ENCODE measurements at regions not wholly inside any gene's neighbourhood (a gene's known extent, or its start where the extent isn't known, plus 50 kb on each side); places are given as distances from the start of the nearest gene placed in this dataset.
"Not testable (repeated sequence)": the region's sequence is repeated elsewhere in the genome, so short reads cannot be mapped to it uniquely, and the experiment has no call there.

DNA sequence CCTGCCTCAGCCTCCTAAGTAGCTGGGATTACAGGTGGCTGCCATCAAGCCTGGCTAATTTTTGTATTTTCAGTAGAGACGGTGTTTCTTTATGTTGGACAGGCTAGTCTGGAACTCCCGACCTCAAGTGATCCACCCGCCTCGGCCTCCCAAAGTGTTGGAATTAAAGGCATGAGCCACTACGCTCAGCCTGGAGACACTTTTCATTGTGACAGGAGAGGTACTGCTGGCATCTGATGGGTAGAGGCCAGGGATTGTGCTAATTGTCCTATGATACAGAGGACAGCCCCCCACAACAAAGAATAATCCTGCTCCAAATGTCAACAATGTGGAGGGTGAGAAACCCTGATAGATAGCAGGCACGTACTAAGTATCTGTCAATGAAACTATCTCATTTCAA, 91.3 kb upstream of the SLC25A48 start:
- no peak overlapping the region for H3K4me3 ChIP-seq (ENCODE audit: insufficient read depth, low read length)
- H2AFZ ChIP-seq (ENCODE audit: low read length) = no peak overlapping the region
- no peaks in the 10 kb centered on the region for H3K79me2 ChIP-seq (ENCODE audit: insufficient read depth, low read length)
- H3K4me1 ChIP-seq (ENCODE audit: insufficient read depth, low read length) = no peaks in the 10 kb centered on the region
- no peaks in the 10 kb centered on the region for H3K9me3 ChIP-seq (ENCODE audit: low read depth, low read length)
- TF ChIP-seq, protein P1, sequence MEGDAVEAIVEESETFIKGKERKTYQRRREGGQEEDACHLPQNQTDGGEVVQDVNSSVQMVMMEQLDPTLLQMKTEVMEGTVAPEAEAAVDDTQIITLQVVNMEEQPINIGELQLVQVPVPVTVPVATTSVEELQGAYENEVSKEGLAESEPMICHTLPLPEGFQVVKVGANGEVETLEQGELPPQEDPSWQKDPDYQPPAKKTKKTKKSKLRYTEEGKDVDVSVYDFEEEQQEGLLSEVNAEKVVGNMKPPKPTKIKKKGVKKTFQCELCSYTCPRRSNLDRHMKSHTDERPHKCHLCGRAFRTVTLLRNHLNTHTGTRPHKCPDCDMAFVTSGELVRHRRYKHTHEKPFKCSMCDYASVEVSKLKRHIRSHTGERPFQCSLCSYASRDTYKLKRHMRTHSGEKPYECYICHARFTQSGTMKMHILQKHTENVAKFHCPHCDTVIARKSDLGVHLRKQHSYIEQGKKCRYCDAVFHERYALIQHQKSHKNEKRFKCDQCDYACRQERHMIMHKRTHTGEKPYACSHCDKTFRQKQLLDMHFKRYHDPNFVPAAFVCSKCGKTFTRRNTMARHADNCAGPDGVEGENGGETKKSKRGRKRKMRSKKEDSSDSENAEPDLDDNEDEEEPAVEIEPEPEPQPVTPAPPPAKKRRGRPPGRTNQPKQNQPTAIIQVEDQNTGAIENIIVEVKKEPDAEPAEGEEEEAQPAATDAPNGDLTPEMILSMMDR (IDR thresholded peaks at IDR 0.05; ENCODE audit: extremely low read depth, low read depth, low read length) = no peak
- no peak overlapping the region for H3K27ac ChIP-seq (ENCODE audit: low read depth, low read length)
- no peak for DNase-seq (ENCODE audit: insufficient read length, low spot score, missing footprints)
- no peak overlapping the region for H3K4me2 ChIP-seq (ENCODE audit: insufficient read depth, low read length)
- no peaks in the 10 kb centered on the region for H3K36me3 ChIP-seq (ENCODE audit: insufficient read depth, low read length)
- H3K27me3 ChIP-seq (ENCODE audit: insufficient read depth, low read length) = no peaks in the 10 kb centered on the region
- H4K20me1 ChIP-seq (ENCODE audit: insufficient read depth, low read length) = no peaks in the 10 kb centered on the region

- not testable (repeated sequence) for H3K79me2 ChIP-seq (ENCODE audit: insufficient read depth, low read length); H3K36me3 ChIP-seq (ENCODE audit: insufficient read depth, low read length); H3K4me2 ChIP-seq (ENCODE audit: insufficient read depth, low read length); H4K20me1 ChIP-seq (ENCODE audit: insufficient read depth, low read length); H3K9me3 ChIP-seq (ENCODE audit: low read depth, low read length); H2AFZ ChIP-seq (ENCODE audit: low read length); DNase-seq (ENCODE audit: insufficient read length, low spot score, missing footprints); H3K27me3 ChIP-seq (ENCODE audit: insufficient read depth, low read length); H3K4me1 ChIP-seq (ENCODE audit: insufficient read depth, low read length); H3K27ac ChIP-seq (ENCODE audit: low read depth, low read length); H3K4me3 ChIP-seq (ENCODE audit: insufficient read depth, low read length)
Observed at GRCh38 chr5:135742240-135742639, 92.2 kb upstream of the SLC25A48 start.

GRCh38 chr5:135741040-135741439, 93.4 kb upstream of the SLC25A48 start:
- no peak overlapping the region for H3K4me2 ChIP-seq (ENCODE audit: insufficient read depth, low read length)
- H3K27ac ChIP-seq (ENCODE audit: low read depth, low read length) = no peak overlapping the region
- H4K20me1 ChIP-seq (ENCODE audit: insufficient read depth, low read length) = no peaks in the 10 kb centered on the region
- no peak overlapping the region for H2AFZ ChIP-seq (ENCODE audit: low read length)
- TF ChIP-seq, protein P1 (IDR thresholded peaks at IDR 0.05; ENCODE audit: extremely low read depth, low read depth, low read length) = no peak
- H3K4me3 ChIP-seq (ENCODE audit: insufficient read depth, low read length) = no peak overlapping the region
- no peaks in the 10 kb centered on the region for H3K4me1 ChIP-seq (ENCODE audit: insufficient read depth, low read length)
- H3K79me2 ChIP-seq (ENCODE audit: insufficient read depth, low read length) = no peaks in the 10 kb centered on the region
- H3K27me3 ChIP-seq (ENCODE audit: insufficient read depth, low read length) = peaks cover 4% of the 10 kb centered on the region
- no peaks in the 10 kb centered on the region for H3K36me3 ChIP-seq (ENCODE audit: insufficient read depth, low read length)
- no peaks in the 10 kb centered on the region for H3K9me3 ChIP-seq (ENCODE audit: low read depth, low read length)
- DNase-seq (ENCODE audit: insufficient read length, low spot score, missing footprints) = no peak

DNA sequence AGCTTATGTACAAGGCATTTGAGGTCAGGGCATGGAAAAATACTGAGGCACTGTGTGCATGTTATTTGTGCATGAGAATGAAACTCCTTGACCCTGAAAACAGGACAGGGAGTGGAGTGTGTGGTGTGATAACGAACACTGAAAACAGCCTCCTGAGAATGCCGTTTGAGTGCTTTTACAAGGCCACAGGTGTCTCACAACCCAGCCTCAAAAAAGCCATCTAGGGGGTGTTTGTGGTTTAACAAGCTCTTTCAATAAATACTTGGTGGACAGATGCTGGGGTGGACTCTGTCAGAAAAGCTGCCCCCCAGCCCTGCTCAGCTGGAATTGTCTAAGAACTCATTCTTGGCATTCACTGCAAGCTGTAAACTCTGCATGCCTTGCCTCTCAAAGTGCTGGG, 94.0 kb upstream of the SLC25A48 start:
- Histone ChIP-seq H3K4me2 (ENCODE audit: insufficient read depth, low read length) (no peak overlapping the region), H3K4me1 (ENCODE audit: insufficient read depth, low read length) (no peaks in the 10 kb centered on the region), H4K20me1 (ENCODE audit: insufficient read depth, low read length) (no peaks in the 10 kb centered on the region), H3K9me3 (ENCODE audit: low read depth, low read length) (no peaks in the 10 kb centered on the region), H2AFZ (ENCODE audit: low read length) (no peak overlapping the region), H3K27ac (ENCODE audit: low read depth, low read length) (no peak overlapping the region), H3K36me3 (ENCODE audit: insufficient read depth, low read length) (no peaks in the 10 kb centered on the region), H3K4me3 (ENCODE audit: insufficient read depth, low read length) (no peak overlapping the region), H3K79me2 (ENCODE audit: insufficient read depth, low read length) (no peaks in the 10 kb centered on the region), H3K27me3 (ENCODE audit: insufficient read depth, low read length) (peaks cover 4% of the 10 kb centered on the region)
- TF ChIP-seq, protein P1 (IDR thresholded peaks at IDR 0.05; ENCODE audit: extremely low read depth, low read depth, low read length) = no peak
- no peak for DNase-seq (ENCODE audit: insufficient read length, low spot score, missing footprints)
